Mesodermal cell (in vitro differentiated cells): ENCODE measurements at regions not wholly inside any gene's neighbourhood (a gene's known extent, or its start where the extent isn't known, plus 50 kb on each side); places are given as distances from the start of the nearest gene placed in this dataset.
A peak's percentile ranks its signal among the peaks of the same experiment; 100 is the strongest.

Experiments used
- H3K27ac ChIP-seq: 2 replicates; pipeline ENCODE4 v1.7.0; 2013; ENCODE audit warnings: mild to moderate bottlenecking, low read depth, low read length, moderate library complexity; ENCODE audit not compliant: severe bottlenecking
- H3K36me3 ChIP-seq: 2 replicates; pipeline ENCODE4 v1.7.1; 2013; ENCODE audit warnings: mild to moderate bottlenecking, low read length, moderate library complexity; ENCODE audit not compliant: control insufficient read depth, insufficient read depth
- H3K4me1 ChIP-seq: one replicate; pipeline ENCODE4 v1.7.1; 2013; ENCODE audit warnings: mild to moderate bottlenecking, low read length; ENCODE audit not compliant: insufficient read depth, control insufficient read depth, poor library complexity, severe bottlenecking
- H3K4me3 ChIP-seq: 2 replicates; pipeline ENCODE4 v1.7.0; 2013; ENCODE audit warnings: low read length, control low read depth, mild to moderate bottlenecking; ENCODE audit not compliant: insufficient read depth, poor library complexity, severe bottlenecking; ENCODE audit errors: extremely low read depth
- H3K9me3 ChIP-seq: 2 replicates; pipeline ENCODE4 v1.7.1; 2013; ENCODE audit warnings: mild to moderate bottlenecking, low read length, moderate library complexity; ENCODE audit not compliant: control insufficient read depth
- WGBS, 2 experiments: methylation state at CpG; one replicate each; pipeline ENCODE4 v1.1.5; 2013; ENCODE audit warnings: missing lambda C conversion rate in 2 of 2; ENCODE audit not compliant: insufficient coverage in 2 of 2; 5-methylcytosine and 5-hydroxymethylcytosine counted together

DNA sequence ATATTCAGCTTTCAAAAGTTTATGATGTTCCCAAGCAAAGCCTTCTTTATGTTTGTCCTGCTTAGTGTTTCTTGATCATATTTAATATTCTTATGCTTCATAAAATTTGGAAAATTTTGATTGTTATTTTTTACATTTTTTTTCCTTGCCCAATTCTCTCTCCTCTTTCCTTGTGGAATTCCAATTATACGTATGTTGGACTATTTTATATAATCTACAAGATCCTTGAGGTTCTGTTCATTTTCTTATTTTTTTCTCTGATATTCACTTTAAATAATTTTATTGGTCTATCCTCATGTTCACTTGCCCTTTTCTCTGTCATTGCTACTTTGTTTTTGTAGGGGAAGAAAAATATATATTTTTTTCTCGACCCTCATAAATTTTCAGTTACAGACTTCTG, 167.7 kb downstream of the DYRK2 start:
- no CpG with 5 or more reads among the region's 2 CpGs for WGBS, 2 experiments
- no peak overlapping the region for H3K4me3 ChIP-seq
- no peaks in the 10 kb centered on the region for H3K36me3 ChIP-seq
- H3K4me1 ChIP-seq, result no peaks in the 10 kb centered on the region
- no peak overlapping the region for H3K27ac ChIP-seq
- peaks cover 6% of the 10 kb centered on the region for H3K9me3 ChIP-seq

DNA sequence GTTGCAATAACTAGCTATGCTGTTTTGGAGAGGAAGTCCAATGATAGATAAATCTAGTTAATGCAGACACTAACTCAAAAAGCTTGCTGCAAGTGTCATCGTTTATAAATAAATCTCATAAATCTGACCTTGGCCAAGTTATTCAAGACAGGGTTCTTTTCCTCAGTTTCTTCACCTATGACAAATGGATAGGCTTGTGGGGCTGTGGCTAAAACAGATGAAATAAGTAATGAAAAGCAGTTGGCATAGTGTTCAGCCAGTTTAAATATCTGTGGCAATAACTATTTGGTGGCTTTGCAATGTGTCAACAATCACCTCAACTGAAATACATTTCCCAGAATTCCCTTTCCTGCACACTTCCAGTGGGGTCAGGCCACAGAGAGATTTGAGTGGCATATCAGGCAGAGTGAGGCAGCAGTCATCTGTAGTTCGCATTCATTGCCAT, 169.9 kb downstream of the DYRK2 start:
- Histone ChIP-seq H3K4me3 (no peak overlapping the region), H3K4me1 (no peaks in the 10 kb centered on the region), H3K9me3 (peaks cover 6% of the 10 kb centered on the region), H3K27ac (no peak overlapping the region), H3K36me3 (no peaks in the 10 kb centered on the region)
- 75% methylated on average over 1 of the region's 2 CpGs; no CpG with 5 or more reads in 1 of the 2 experiments for WGBS, 2 experiments

DNA sequence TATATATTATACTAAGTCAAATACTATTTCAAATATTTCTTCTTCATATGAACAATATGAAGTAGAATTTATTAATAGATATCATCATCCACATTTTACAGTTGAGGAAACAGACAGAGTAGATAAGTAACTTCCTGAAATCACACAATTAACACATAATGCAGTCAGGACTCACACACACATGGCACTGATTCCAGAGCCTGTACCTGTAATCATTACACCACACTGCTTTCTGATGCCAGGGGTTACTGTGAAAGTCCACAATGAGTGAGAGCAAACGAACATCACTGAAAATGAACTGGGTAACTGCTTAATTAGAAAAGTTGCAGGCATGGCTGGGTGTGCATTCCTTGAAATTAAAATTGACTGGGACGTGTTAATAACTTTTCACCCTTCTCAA, 169.3 kb upstream of the IFNG-AS1 start:
- WGBS, 2 experiments, result no CpG with 5 or more reads among the region's 2 CpGs
- Histone ChIP-seq H3K36me3 (no peaks in the 10 kb centered on the region), H3K4me1 (no peaks in the 10 kb centered on the region), H3K9me3 (peaks cover 6% of the 10 kb centered on the region), H3K4me3 (no peak overlapping the region), H3K27ac (no peak overlapping the region)

DNA sequence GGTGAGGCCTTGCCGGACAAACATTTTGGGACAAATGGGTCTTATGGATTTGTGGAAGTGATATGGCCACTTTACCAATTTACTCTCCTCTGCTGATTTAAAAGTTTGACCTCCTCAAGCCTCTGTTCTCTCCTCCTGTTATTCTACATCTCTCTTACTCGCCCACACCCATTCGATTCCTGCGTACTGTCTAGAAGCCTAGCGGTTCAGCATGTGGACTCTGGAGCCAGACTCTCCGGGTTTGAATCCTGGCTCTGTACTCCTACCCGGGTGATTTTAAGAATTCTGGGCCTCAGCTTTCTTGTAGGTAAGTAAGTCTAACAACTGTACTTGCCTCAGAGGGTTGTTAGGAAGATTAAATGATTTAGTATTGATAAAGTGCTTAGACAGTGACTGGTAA, 168.6 kb upstream of the IFNG-AS1 start:
- H3K4me3 ChIP-seq, result no peak overlapping the region
- H3K36me3 ChIP-seq, result no peaks in the 10 kb centered on the region
- H3K9me3 ChIP-seq, result no peaks in the 10 kb centered on the region
- H3K27ac ChIP-seq, result no peak overlapping the region
- WGBS, 2 experiments, result 81 to 85% methylated on average over 6 of the region's 7 CpGs
- H3K4me1 ChIP-seq, result no peaks in the 10 kb centered on the region

DNA sequence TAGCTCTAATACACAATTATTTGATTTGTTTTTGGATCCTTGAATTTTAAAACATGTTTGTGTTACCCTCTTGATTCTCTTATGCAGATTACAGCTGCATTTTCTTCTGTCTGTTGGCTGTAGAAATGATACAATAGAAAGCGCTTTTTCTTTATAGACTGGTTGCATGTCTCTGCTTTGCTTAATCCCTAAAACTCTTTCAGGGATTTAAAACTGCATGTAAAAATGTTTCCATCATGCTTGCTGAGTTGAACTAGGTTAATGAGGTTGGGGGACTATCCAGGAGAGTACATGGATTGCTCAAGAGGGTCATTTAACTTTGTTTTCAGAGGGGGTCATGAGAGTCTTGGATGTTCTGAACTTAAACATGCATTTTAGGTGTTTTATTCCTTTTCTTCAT, 166.4 kb upstream of the IFNG-AS1 start:
- no peaks in the 10 kb centered on the region for H3K36me3 ChIP-seq
- peaks cover 19% of the 10 kb centered on the region for H3K4me1 ChIP-seq
- H3K27ac ChIP-seq, result no peak overlapping the region
- no CpG with 5 or more reads among the region's 1 CpG for WGBS, 2 experiments
- H3K4me3 ChIP-seq, result no peak overlapping the region
- no peaks in the 10 kb centered on the region for H3K9me3 ChIP-seq

DNA sequence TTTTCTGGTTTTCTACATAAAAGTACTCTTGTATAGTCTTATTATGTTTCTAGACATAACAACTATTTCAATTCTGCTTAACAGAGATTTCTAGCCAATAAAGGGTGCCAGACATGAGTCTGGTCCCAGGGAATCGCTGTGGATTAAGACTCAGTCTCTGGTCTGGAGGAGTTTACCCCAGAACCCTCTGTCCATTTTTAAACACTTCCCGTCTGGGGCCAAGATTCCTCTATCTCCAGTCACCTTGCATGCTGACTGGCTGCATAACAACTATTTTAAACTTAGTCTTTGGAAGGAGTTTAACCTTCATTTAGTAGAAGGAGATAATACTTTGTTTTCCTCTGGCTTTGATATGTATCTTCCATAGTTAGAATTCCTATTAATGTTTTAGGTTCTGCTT, 163.1 kb upstream of the IFNG-AS1 start:
- Histone ChIP-seq H3K9me3 (no peaks in the 10 kb centered on the region), H3K4me1 (peaks cover 20% of the 10 kb centered on the region), H3K4me3 (no peak overlapping the region), H3K27ac (peak overlapping the region; percentile 93), H3K36me3 (no peaks in the 10 kb centered on the region)
- 80 to 100% methylated on average over 1 of the region's 2 CpGs for WGBS, 2 experiments

DNA sequence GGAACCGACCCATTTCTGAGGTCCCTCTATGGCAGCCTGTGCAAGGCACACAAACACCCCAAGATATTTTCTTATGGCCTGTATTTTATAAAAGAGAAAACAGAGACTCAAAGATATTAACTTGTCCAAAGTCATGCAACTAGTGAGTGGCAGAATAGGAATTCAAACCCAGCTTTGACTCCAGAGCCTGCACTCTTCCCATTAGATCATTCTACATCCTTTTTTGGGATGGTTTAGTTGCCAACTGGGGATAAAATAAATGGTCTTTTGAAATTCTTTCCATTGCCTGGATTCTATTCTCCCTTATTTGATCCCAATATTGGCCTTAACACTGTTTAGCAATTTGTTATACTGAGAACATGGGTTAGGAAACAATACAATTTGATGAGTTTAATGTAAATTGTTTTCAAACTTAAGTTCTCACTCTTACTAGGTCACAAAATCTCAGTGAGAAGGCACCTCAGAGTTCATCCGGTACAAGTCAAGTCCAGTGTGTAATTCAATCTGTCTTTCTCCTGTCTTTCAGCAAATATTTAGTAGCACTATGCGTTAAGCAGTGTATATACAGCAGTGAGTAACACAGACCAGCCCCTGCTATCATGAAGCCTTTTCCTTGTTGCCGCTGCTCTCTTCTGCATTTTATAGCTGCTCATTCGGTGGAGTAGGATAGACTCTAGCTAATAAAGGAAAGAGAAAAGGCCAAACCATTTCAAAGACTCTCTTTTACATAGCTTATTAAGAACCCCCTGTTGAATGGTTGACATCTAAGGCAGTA, 162.1 kb upstream of the IFNG-AS1 start:
- Histone ChIP-seq H3K4me3 (no peak overlapping the region), H3K27ac (peak overlapping the region; percentile 93), H3K9me3 (no peaks in the 10 kb centered on the region), H3K4me1 (peaks cover 20% of the 10 kb centered on the region), H3K36me3 (no peaks in the 10 kb centered on the region)
- WGBS, 2 experiments, result 82 to 100% methylated on average over 3 of the region's 5 CpGs

DNA sequence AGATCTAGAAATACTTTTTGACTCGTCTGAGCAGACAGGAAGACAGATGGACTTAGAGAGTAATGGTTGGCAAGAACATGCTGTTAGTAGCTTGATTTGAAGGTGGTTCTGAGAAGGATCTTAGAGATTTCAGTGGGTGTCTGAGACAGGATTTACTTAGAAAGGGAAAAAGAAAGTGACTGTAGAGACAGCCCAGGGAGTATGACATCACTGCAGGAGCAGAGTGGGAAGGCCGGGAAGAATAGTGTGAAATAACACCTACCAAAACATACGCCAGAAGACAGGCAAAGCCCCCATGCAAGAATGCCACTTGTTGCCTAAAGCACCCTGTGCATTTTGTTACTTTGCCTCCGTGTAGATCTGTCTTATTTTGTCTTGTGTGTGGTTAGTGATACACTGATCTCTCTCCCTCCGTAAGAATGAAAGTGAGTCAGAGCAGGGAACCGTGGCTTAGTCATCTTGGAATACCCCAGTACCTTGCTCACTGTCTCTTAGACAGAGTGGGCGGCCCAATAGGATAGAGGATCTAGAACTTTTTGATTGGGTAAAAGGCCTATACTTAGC, 161.3 kb upstream of the IFNG-AS1 start:
- Histone ChIP-seq H3K4me3 (peak overlapping the region; percentile 6), H3K27ac (peak overlapping the region; percentile 93)
- 21 to 63% methylated on average over 3 to 4 of the region's 7 CpGs for WGBS, 2 experiments

DNA sequence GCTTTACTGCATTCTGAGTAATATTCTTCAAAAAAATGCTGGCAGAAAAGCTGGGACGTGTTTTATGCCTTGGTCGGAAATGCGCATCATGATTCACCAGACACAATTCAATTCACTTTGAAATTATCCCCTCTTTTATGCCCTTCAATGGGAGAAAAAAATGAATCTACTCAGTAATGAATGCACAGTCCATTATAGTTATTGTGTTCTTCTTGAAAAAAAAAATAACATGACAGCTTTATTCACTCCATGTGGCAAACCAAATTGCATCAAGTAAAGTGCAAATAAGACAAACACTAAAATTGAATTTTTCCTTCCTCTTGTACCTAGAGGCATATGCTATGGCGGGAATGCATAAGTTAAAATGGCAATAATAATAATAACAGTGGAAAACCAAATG, 159.4 kb upstream of the IFNG-AS1 start:
- no peak overlapping the region for H3K27ac ChIP-seq
- no peaks in the 10 kb centered on the region for H3K36me3 ChIP-seq
- WGBS, 2 experiments, result 100% methylated on average over 1 of the region's 4 CpGs

More for the DNA sequence above, 161.3 kb upstream of the IFNG-AS1 start:
- Histone ChIP-seq H3K36me3 (no peaks in the 10 kb centered on the region), H3K9me3 (no peaks in the 10 kb centered on the region), H3K4me1 (peaks cover 20% of the 10 kb centered on the region)

DNA sequence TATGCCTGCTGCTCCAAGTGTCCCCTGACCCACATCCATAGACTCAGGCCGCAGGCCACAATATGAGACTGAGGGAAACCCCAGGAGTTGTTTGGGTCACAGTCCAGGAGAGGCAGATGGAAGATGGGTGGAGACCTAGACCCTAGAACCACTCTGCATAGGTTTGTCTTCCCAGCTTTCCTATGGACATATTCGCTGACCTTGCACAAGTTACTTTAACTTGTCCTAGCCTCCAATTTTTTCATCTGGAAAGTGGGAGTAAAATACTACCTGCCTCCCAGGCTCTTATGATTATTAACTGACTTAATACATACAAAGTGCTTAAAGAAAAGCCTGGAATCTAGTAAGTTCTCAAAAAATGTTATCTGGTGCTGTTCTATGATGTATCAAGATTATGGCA, 157.1 kb upstream of the IFNG-AS1 start:
- Histone ChIP-seq H3K4me3 (no peak overlapping the region), H3K4me1 (peaks cover 7% of the 10 kb centered on the region), H3K36me3 (no peaks in the 10 kb centered on the region), H3K9me3 (no peaks in the 10 kb centered on the region), H3K27ac (no peak overlapping the region)
- 100% methylated on average over 1 of the region's 2 CpGs; no CpG with 5 or more reads in 1 of the 2 experiments for WGBS, 2 experiments

More for the DNA sequence above, 159.4 kb upstream of the IFNG-AS1 start:
- H3K9me3 ChIP-seq, result no peaks in the 10 kb centered on the region
- H3K4me1 ChIP-seq, result peaks cover 20% of the 10 kb centered on the region
- H3K4me3 ChIP-seq, result no peak overlapping the region

DNA sequence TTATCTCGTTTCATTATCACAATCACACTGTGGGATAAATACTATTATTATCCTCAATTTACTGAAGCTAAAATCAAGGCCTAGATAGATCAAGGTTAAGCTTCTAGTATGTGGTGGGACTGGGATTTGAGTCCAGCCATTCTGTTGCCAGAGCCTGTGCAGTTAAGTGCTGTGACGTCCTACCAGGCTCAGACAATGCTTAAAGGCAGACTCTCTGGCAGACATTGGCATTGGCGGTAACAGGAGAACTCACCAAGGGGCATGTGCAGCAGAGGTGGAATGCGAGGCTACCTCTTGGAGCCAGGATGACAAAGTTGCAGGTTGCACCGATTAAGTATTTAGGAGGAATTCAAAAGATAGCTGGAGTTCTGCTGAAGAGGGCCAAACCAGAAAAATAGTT, 155.6 kb upstream of the IFNG-AS1 start:
- H3K9me3 ChIP-seq, result no peaks in the 10 kb centered on the region
- H3K4me1 ChIP-seq, result no peaks in the 10 kb centered on the region
- H3K27ac ChIP-seq, result no peak overlapping the region
- no peak overlapping the region for H3K4me3 ChIP-seq
- H3K36me3 ChIP-seq, result no peaks in the 10 kb centered on the region
- WGBS, 2 experiments, result 90 to 92% methylated on average over 4 of the region's 5 CpGs
